ENCODE measurements at regions not wholly inside any gene's neighbourhood (a gene's known extent, or its start where the extent isn't known, plus 50 kb on each side); places are given as distances from the start of the nearest gene placed in this dataset.

- TF ChIP-seq CTCF (conservative IDR thresholded peaks at IDR 0.05; ENCODE audit: low read depth, low read length): no peak
- TF ChIP-seq EZH2 (IDR thresholded peaks at IDR 0.05; ENCODE audit: low read length, unreplicated experiment): no peak
- no peak for TF ChIP-seq EZH2phosphoT487 (IDR thresholded peaks at IDR 0.05; ENCODE audit: borderline replicate concordance, low read length)
Measured at GRCh38 chr12:126507231-126507630, 1442.0 kb downstream of the AACS start.

All from PC-3 (cell line).